Right atrium auricular region (tissue), 2 donors: ENCODE measurements at regions not wholly inside any gene's neighbourhood (a gene's known extent, or its start where the extent isn't known, plus 50 kb on each side); places are given as distances from the start of the nearest gene placed in this dataset.

Source experiments
- DNase-seq: peaks from one replicate; pipeline ENCODE4 v3.0.0-alpha.2; 2019; ENCODE audit warnings: low spot score
- H3K27ac ChIP-seq, 2 donors: fragments of 200-600 bp; sonication (generic); 1 replicate in 1 of 2; 2 replicates in 1 of 2; pipeline ENCODE4 v1.5.1; 2016 to 2019
- H3K27me3 ChIP-seq, 2 donors: fragments of 200-600 bp; sonication (generic); one replicate each; pipeline versions ENCODE4 v1.5.1 to v1.6.0; 2017 to 2019
- H3K36me3 ChIP-seq: fragments of 200-600 bp; sonication (generic); one replicate; pipeline ENCODE4 v1.5.1; 2016
- H3K4me1 ChIP-seq, 2 donors: fragments of 200-600 bp; sonication (generic); one replicate each; pipeline versions ENCODE4 v1.5.1 to v1.6.0; 2017 to 2019
- H3K4me3 ChIP-seq, 2 donors: fragments of 200-600 bp; sonication (generic); 1 replicate in 1 of 2; 2 replicates in 1 of 2; pipeline ENCODE4 v1.5.1; 2017 to 2019; ENCODE audit warnings: mild to moderate bottlenecking in 1 of 2, moderate library complexity in 1 of 2
- H3K9me3 ChIP-seq, 2 donors: fragments of 200-600 bp; sonication (generic); one replicate each; pipeline ENCODE4 v1.5.1; 2019
- CTCF ChIP-seq, 2 donors: fragments of 200-600 bp; sonication (generic); IDR thresholded peaks; one replicate each; pipeline ENCODE4 v1.5.1; 2019; ENCODE audit warnings: antibody characterized with exemption in 2 of 2

- Histone ChIP-seq H3K4me1 (no peaks in the 10 kb centered on the region), H3K9me3 (no peaks in the 10 kb centered on the region), H3K27ac (no peak overlapping the region), H3K27me3 (no peaks in the 10 kb centered on the region), H3K36me3 (no peaks in the 10 kb centered on the region), H3K4me3 (no peak overlapping the region)
- DNase-seq = no peak
- no peak for TF ChIP-seq CTCF (IDR thresholded peaks at IDR 0.05)
These were observed 361.3 kb downstream of the TMEM121 start for GRCh38 chr14:105887692-105888091.

GRCh38 chr14:105888151-105888550, 361.8 kb downstream of the TMEM121 start:
- H3K27me3 ChIP-seq = no peaks in the 10 kb centered on the region

GRCh38 chr14:105888784-105889665, 362.6 kb downstream of the TMEM121 start:
- TF ChIP-seq CTCF (IDR thresholded peaks at IDR 0.05) = no peak
- Histone ChIP-seq H3K27ac (no peak overlapping the region), H3K36me3 (no peaks in the 10 kb centered on the region), H3K4me3 (no peak overlapping the region), H3K9me3 (no peaks in the 10 kb centered on the region), H3K4me1 (no peaks in the 10 kb centered on the region), H3K27me3 (no peaks in the 10 kb centered on the region)
- no peak for DNase-seq

More at GRCh38 chr14:105888151-105888550, 361.8 kb downstream of the TMEM121 start:
- no peaks in the 10 kb centered on the region for H3K36me3 ChIP-seq
- H3K27ac ChIP-seq = no peak overlapping the region
- no peak for TF ChIP-seq CTCF (IDR thresholded peaks at IDR 0.05)
- H3K4me3 ChIP-seq = no peak overlapping the region
- DNase-seq = no peak
- no peaks in the 10 kb centered on the region for H3K4me1 ChIP-seq
- H3K9me3 ChIP-seq = no peaks in the 10 kb centered on the region

- Histone ChIP-seq H3K4me1 (no peaks in the 10 kb centered on the region), H3K27ac (no peak overlapping the region), H3K9me3 (no peaks in the 10 kb centered on the region), H3K27me3 (no peaks in the 10 kb centered on the region), H3K36me3 (no peaks in the 10 kb centered on the region), H3K4me3 (no peak overlapping the region)
- no peak for TF ChIP-seq CTCF (IDR thresholded peaks at IDR 0.05)
- no peak for DNase-seq
These were observed 363.5 kb downstream of the TMEM121 start for GRCh38 chr14:105889666-105890473.

- H3K4me3 ChIP-seq = no peak overlapping the region
- TF ChIP-seq CTCF (IDR thresholded peaks at IDR 0.05) = no peak
- DNase-seq = no peak
These were observed 364.3 kb downstream of the TMEM121 start for GRCh38 chr14:105890474-105891220.

More at GRCh38 chr14:105890474-105891220, 364.3 kb downstream of the TMEM121 start:
- Histone ChIP-seq H3K9me3 (no peaks in the 10 kb centered on the region), H3K27ac (no peak overlapping the region), H3K36me3 (no peaks in the 10 kb centered on the region), H3K27me3 (no peaks in the 10 kb centered on the region), H3K4me1 (no peaks in the 10 kb centered on the region)
